ENCODE measurements at regions not wholly inside any gene's neighbourhood (a gene's known extent, or its start where the extent isn't known, plus 50 kb on each side); places are given as distances from the start of the nearest gene placed in this dataset.

- DNase-seq: no peak
Observed at GRCh38 chr4:137310166-137310565, 222.1 kb downstream of the PCDH18 start.

GRCh38 chr4:137309424-137309823 is 222.9 kb downstream of the PCDH18 start:
- no peak for DNase-seq

GRCh38 chr4:137307806-137308205 is 224.5 kb downstream of the PCDH18 start:
- no peak for DNase-seq

DNA sequence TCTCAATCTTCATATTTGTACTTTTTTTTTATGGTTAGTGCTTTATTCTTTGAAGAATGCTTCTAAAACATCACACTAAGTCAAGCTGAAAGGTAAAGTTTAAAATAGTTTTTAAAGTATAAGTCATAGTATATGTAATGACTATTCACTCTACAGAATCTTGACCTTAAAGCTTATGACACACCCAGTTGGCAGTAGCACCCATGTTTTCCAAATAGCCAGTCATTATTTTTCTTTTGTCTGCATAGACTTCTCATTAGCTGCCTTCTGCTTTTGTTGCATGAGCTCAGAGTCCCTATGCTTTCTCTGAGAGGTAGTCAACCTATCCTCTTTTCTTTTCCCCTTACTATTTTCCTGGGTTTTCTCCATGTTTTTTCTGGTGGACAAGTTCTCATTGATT is 231.5 kb downstream of the PCDH18 start:
- DNase-seq: no peak

DNA sequence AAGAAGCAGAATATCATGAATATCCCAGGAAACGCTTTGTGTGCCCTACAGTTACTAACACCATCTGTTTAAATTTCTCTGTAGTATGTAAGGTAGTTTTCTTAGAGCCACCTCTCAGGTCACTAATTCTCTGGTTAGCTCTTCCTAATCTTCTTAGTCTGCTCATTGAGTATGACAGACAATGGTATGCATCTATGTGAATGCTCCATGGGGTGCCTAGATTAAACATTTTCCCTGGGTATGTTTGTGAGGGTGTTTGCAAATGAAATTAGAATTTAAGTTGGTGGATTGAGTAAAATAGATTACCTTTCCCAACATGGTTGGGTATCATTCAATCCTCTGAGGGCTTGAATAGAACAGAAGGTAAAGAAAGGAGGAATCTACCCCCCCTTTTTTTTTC is 233.0 kb downstream of the PCDH18 start:
- DNase-seq: no peak

DNA sequence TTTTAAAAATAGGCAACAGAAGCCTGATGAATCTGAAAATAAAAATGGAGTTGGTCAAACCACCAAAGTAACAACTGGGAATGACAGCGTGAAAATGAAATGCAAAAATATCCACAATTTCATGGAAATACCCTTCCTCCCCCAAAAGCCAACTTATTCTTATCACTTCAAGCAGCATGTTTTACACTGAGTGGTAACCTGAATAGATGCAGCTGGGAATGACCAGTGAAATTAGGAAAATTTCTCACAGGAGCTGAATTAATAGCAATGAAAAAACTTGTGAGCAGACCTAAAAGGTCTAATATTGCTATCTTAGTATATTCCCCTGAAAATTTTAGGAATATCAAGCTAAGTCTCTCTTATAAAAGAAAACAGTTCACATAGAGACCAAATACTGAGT is 239.0 kb downstream of the PCDH18 start:
- no peak for DNase-seq

DNA sequence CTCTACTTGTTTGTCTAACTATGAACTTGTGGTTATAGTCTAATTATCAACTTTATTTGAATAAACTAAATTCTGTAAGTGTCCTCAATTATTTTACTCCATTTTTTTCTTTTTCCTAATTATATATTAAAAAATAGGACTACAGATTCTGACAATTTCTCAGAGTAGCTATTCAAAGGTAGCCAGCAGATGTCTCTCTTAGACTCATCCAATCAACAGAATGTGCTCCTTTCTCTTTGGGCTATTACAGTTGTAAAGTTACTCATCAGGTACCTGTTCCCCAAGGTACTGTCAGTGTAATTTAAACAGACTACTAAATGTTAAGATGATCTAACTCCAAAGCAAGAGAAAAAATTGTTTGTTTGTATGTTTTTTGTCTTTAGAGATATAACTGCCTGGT is 248.6 kb downstream of the PCDH18 start:
- DNase-seq: no peak

DNA sequence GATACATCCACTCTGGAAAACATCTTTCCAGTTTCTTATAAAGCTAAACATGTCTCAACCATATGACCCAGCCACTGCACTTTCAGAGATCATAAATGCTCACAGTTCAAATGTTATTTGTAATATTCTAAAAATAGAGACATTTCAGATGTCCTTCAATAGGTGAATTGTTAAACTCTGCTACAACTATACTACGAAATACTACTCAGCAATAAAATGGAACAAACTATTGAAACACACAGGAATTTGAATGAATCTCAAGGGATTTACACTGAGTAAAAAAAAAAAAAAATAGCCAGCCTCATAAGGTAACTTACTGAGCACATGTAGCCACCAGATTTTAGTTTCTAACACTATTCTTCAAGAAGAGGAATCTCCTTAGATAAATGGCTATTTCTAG is 253.9 kb downstream of the PCDH18 start:
- DNase-seq: no peak

DNA sequence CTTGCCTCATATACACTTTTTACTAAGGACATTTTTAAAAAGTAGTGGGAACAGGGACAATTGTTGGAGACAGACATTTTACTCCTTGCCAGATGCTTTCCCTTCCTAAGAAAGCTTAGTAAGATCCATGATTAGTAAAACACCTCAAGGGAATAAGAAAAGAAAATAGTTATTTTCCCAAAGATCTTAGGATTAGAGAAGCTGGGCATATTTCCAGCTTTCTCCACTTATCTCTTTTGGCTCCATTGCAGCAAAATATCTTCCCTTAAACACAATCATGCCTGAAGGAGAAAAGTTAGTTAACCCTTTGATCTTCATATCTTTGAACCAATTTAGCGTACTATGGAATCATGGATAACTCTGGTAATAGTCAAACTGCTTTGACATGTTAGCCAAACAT is 257.9 kb downstream of the PCDH18 start:
- DNase-seq: no peak

- DNase-seq: no peak
Observed at GRCh38 chr4:137267024-137267423, 265.3 kb downstream of the PCDH18 start.

DNA sequence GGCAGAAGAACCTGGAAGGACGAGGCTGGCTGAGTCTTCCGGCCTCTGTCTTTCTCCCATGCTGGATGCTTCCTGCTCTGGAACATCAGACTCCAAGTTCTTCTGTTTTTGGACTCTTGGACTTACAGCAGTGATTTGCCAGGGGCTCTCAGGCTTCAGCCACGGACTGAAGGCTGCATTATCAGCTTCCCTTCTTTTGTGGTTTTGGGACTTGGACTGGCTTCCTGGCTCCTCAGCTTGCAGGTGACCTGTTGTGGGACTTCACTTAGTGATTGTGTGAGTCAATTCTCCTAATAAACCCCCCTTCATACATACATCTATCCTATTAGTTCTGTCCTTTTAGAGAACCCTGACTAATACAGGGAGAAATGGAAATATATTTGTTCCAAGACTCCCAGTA is 265.8 kb downstream of the PCDH18 start:
- DNase-seq: no peak

DNA sequence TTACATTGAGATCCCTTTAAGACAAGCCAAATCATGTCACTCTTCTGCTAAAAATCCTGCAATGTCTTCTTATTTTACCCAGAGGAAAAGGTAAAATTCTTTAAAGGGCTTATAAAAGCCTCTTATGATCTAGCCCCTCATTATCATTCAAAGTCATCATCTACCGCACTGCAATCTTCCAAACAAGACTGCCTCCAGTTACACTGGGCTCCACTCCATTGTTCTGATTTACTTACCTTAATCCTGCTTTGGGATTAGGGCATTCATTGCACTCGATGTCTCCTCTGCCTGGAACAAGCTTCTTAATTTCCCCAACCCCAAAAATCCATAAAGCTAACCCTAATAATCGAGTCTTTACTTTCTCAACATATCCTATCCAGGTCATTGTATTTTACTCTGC is 269.1 kb downstream of the PCDH18 start:
- DNase-seq: no peak

DNA sequence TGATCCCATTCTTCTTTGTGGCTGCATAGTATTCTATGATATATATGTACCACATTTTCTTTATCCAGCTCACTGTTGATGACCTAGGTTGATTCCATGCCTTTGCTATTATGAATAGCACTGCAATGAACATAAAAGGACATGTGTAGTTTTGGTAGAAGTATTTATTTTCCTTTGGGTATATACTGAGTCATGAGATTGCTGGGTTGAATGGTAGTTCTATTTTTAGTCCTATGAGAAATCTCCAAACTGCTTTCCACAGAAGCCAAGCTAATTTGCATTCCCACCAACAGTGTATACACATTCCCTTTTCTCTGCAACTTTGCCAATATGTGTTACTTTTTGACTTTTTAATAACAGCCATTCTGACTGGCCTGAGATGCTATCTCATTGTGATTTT is 278.3 kb downstream of the PCDH18 start:
- no peak for DNase-seq

DNA sequence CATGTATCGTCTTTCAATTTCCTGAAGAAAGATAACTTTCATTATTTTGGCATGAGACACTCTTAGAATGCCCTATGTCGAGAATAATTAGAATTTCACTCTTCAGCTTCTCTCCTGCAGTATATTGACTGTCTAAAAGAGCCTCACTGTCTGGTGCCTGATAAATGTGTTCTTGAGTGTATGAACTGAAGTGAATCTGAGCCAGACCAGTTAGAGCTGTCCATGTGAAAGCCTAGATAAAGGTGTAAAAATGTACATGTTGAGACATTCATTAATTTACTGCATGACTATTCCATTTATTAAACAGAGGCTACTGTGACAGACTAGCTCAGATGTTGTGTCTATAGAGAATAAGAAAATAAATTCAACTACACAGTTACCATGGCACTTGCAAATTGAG is 283.2 kb downstream of the PCDH18 start:
- DNase-seq: no peak

- DNase-seq: peak; percentile 2
Observed at GRCh38 chr4:137238456-137239162, 293.7 kb downstream of the PCDH18 start.

GRCh38 chr4:137226900-137227299 is 305.4 kb downstream of the PCDH18 start:
- DNase-seq: no peak

DNA sequence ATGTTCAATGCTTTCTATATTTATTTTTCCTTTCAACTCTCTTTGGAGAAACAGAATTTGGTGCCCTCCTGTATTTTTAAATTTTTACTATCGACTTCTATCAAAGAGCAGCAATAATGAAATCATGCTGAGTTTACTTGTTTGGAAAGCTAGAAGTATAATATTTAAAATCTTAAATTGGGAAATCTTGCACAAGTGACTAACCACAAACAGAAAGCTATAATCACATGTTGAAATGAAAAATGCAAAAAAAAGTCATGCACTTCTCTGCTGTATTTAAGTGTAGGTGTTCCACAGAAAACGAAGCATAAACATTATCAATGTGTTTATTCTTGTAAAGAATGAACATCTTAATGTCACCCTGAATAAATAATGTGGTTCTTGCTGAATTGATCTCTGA is 306.1 kb downstream of the PCDH18 start:
- DNase-seq: no peak

DNA sequence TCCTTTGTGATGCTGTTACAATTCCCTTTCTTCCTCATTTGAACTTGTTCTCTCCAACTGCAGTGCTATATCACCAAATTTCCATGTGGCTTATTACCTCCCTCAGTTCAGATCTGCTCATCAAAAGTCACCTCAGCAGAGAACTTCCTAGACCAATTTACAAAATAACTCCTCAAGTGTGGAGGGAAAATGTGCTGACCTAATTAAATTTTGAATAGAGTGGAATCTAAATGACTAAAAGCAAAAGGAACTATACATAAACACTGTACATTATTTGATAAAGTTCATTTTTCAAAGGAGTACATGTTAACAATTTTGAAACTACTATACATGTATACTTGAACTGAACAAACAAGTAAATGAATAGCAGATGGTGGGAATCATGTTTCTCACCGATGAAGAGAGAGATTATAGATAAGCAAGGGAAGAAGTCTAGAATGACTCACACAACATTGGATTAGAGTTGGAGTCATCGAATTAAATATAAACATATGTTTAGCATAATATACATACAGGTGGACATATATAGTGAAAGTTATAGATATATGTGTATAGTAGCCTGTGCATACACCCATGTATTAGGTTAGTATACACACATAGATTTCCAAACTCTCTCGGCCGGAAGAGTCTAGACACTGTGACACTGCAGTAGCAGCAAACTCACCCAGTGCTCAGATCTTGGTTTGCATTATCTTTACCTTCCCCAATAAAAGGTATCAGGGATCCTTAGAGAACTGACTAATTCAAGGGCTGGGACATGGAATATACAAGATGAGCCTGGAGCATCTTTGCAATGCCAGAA is 318.7 kb downstream of the PCDH18 start:
- DNase-seq: no peak

DNA sequence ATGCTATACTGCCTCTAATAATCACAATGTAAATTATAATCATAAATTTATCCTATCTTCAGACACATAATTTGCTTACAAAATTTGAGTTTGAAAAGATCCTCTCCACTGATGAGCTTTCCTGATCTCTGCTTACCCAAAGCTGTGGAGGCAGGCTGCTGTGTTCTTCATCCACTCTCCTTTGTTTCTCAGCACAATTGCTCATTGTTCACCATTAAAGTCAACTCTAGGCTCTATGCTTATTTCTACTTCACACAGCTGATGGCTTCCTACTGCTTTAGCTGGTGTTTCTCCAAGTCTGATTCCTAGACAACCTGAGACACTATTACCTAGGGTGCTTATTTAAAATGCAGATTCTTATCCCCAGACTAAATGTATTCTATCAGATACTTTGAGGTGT is 319.7 kb downstream of the PCDH18 start:
- DNase-seq: no peak

DNA sequence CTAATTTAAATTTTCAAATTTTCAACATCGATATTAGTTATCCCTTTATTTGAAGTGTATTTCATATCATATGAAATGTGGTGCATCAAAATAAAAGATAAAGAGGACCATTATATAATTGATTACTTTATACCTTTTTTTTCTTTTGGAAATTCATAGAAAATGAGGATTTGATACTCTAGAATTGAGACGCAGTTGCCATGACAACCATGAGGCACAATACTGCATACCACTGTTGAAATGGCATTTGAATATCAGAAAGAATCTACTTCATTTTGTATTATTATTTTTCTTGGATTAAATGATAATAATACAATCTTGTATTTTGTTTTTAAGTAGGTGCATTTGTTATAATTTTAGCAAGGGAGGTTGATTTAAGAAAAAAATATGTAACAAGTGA is 323.1 kb downstream of the PCDH18 start:
- DNase-seq: no peak

- DNase-seq: no peak
Observed at GRCh38 chr4:137206781-137207180, 325.5 kb downstream of the PCDH18 start.

DNA sequence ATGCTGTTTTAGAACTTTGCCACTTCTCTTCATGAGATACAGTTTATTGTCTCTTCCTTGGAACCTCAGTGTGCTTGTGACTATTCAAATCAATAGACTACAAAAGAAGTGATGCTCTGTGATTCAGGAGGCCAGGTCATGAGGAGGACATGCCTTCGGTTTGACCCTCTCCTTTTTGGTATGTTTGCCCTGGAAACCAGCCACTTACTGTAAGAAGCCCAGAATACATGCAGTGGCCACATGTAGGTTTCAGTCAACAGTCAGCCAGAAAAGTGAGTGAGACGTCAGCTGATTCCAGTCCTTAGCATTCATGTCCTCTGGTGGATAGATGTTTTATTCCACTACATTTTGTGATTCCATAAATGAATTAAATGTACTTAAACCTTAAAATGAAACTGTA is 328.7 kb downstream of the PCDH18 start:
- DNase-seq: no peak

DNA sequence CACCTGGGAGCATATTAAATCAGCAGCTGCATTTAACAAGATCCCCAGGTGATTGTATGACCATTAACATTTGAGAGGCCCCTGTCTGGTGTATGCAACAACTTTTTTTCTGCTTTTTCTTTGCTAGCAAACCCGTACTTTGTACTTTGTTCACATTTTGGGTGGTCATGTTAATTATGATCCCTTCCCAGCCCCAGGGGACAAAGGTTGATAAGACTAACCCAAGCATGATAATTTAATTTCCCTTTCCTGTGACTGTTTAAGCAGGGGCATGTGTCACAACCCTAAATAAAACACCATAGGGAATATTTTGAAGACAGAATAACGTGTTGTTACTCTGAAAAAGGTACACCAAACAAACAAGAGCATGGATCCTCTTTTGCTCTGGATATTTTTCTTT is 332.0 kb downstream of the PCDH18 start:
- no peak for DNase-seq

GRCh38 chr4:137198791-137199190 is 333.5 kb downstream of the PCDH18 start:
- no peak for DNase-seq

- DNase-seq: no peak
Observed at GRCh38 chr4:137194670-137195069, 337.6 kb downstream of the PCDH18 start.
